NCI-H1930 (cell line): ENCODE measurements at regions not wholly inside any gene's neighbourhood (a gene's known extent, or its start where the extent isn't known, plus 50 kb on each side); places are given as distances from the start of the nearest gene placed in this dataset.

Source experiments
- DNase-seq, 2 experiments: peaks; one replicate each; lab custom pipeline; 2025; lab: John Stamatoyannopoulos, UW

GRCh38 chr6:139812939-139813338 is 438.5 kb upstream of the CITED2 start:
- no peak for DNase-seq

DNA sequence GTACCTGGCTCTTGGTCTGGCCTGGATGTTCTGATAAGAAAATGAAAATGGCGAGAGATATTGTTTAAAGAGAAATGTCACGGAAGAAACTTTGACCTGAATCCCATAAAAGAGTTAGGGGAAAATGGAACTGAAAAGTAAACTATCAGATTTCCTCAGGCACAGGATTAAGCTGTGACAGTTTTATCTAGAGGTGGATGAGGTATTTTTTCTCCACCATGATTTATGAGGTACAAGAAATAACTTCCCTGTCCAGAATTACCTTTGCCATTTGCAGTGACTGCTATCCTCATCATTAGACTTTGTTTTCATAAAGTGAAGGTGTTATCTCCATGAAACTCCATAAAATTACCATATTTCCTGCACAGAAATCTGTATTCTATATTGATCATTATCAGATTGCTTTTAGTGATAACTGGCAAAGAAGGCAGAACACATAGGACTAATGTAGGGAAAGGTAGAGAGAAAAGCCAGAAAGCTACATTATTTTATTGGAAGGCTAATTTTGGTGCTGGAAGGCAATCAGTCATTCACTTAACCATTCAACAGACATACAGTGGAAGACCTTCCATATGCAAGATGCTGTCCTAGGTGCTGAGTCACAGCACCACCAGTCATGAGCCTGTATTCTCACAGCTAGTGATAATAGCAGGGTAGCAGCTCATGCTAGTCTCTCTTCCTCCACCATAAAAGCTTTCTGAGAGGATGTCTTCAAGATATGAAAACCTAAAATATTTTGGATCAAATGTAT is 427.3 kb upstream of the CITED2 start:
- DNase-seq = no peak

DNA sequence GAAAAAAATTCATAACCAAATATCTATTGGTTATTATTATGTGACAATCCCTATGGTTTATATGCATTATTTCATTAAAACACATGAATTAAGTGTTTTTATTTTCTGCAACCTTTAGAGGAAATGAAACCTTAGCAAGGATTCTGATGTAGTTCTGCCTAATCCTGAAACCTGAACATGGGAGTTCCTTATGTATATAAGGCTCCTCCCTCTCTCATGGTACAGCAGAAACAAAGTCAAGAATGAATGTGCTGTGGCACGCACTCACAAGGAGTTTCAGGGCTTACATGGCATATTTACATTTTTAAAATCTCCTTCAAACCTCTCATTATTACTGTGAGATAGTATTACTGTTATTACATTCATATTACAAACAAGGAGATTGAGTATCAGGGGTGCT is 426.4 kb upstream of the CITED2 start:
- no peak for DNase-seq

DNA sequence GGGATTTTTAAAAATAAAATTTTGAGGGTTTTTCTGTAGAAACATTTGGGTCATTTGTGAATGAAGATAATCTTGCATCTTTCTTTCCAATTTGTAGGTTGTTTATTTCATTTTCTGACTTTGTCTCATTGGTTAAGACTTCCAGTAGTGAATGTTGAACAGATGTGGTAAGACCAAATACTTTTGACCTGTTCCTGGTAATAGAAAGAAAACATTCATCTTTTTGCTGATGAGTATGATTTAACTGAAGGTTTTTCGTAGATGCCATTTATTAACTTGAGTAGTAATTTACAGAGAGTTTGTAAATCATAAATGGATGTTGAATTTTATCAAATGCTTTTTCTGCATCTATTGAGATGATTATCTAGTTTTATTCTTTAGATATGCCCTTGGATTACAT is 416.1 kb upstream of the CITED2 start:
- no peak for DNase-seq

DNA sequence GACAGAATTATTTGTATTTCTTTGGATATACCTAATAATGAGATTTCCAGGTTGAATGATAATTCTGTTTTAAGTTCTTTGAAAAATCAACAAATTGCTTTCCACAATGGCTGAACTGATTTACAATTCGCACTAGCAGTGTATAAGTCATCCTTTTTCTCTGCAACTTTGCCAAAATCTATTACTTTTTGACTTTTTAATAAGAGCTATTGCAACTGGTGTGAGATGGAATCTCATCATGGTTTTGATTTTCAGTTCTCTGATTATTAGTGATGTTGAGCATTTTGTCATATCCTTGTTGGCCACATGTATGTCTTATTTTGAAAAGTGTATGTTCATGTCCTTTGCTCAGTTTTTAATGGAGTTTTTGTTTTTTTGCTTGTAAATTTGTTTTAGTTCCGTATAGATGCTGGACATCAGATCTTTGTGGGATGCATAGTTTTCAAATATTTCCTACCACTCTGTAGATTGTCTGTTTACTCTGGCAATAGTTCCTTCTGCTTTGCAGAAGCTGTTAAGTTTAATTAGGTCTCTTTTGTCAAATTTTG is 409.8 kb upstream of the CITED2 start:
- DNase-seq = no peak

DNA sequence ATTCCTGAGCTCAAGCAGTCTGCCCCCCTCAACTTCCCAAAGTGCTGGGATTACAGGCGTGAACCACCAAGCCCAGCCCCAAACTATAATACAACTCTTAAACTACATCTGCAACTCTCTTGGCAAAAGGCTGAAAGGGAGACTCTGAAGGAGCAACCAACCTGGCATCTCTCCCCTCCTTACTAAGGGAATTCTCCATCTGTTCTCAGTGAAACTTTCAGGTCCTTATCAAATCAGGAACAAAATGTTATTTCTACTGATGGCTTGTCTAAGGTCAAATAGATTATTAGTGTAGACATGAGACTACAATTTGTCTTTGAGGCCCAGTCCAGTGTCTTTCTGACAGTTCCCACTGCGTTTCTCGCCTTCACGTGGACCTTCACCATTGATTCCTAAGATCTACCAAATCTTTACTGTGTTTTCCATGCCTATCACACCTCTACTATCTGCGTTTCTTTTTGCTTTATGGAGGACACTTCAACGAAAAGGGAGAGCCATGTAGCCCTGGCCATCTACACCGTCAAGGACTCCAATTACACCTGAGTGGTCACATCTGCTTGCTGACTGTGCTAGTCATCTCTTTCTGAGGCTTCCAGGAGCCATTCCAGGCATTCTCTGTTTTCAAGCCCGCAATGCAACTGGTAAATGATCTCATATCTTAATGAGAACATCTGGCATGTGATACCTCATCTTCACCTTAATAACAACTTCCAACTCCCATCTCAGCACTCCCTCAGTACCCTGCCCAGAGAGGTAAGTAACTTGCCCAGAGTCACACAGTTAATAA is 405.7 kb upstream of the CITED2 start:
- no peak for DNase-seq

DNA sequence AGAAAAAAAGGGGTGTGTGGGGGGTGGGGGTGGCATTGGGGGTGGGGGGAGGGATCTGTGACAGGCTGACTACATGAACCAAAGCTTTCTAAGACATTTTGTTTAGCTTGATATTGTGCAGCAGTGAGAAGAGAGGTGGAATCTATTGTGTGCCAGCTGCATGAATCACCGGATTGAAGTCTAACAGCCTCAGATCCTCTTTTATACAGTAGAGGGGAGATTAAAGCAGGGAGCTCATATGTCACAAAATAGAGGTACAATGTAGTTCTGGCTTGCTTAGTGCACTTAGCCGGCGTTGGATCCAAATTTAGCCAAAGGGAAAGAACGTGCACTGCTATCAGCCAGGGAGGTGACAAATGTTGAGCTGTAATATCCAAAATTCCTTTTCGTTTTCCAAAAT is 404.2 kb upstream of the CITED2 start:
- DNase-seq = no peak

DNA sequence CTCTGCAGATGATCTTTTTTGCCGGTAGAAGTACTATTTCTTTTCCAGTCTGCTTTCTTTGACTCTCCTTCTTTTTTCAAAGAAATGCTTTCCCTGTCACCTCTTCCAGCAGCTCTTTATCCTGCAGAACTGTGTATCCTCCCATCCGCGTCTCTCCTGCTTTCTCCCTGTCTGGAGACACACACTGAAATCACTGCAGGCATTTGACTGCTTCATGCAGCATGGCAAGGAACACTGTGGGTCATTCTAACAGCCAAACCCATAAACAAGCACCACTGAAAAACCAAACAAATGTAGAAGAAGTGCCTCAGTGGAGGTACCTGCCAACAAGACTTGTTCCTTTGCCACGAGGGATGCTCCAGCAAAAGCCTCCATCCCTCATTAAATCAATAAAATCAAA is 403.7 kb upstream of the CITED2 start:
- DNase-seq = no peak

DNA sequence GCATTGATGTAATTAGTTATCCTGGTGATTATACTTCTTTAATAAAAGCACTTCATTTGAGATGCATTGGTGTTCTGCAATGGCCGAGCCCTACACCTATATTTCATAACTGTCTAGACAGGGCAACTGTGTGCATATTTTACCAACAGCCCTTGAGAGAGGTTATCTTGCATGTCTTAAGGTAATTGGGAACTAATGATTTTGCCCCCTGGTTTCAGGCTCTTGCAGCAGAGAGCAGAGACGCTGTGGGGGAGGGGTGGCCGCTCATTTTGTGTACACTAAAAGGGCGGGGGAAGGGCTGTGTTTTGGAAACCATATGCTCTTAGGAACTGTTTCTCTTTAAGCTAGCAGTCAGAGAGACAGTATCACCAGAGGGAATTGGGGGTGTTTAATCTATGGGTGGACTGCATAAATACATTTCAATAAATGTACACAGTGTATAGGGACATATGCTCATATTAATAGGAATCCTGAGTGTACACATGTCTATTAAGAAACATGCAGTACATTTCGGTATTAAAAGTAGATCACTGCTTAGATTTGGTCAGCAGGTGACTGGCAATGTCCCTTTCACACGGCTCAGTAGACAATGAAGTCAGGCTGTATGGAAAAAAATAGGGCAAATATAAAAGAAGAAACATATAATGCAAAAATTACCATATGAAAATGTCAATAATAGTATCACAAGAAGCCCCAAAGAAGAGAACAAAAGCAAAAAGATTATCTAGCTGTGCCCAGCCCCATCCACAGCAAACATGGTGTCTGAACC is 402.9 kb upstream of the CITED2 start:
- no peak for DNase-seq

DNA sequence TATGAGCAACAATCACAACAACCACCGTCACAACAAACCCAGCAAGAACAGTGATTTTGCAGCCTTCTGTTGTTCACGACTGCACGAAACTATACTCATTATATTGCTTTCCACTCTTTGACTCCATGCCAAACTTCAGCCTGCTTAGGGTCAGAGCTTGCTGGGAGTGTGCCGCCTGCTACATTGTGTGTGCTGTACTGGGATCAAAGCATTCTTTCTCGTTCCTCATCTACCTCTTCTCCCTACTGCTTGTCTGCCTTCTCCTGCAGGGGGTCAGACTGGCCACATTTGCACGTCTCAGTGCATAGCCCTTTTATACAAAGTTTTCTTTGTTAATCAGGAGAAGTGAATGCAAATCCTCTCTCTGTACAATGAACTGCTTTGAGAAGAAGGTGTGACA is 401.6 kb upstream of the CITED2 start:
- no peak for DNase-seq

DNA sequence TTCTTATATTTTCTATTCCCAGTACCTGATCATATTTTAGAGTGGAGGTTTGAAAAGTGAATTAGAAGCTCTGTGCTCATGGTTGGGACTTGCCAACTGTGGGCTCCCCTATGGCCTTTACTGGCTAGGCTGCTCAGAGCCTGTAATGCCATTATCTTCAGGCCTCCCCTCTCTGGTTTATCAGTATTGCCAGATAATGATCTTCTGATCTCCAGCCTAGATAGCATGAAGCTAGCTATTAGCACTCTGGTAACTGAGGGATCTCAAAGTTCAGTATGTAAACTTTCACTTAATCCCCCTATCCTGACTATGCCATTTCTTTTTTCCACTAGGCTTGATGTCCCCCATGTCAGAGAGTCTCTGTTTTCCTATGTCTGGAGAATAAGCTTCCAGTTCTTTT is 393.7 kb upstream of the CITED2 start:
- DNase-seq = no peak

DNA sequence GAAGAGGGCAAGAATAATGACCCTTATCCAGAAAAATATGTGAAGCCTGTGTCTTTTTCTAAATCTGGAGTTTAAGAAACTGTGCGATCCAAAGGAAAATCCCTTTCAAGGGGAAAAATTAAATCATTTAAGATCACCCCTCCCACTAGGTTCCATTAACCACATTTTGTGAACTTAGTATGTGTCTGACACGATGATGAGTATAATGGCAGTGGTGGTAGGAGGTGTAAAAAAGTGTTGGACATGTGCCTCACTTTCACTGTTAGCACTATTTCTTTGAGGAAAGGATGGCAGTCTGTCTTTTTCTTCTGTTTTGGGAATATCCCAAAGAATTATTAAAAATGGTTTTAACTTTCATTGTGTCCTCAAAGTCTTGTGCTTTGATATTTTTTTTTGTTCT is 392.3 kb upstream of the CITED2 start:
- no peak for DNase-seq

DNA sequence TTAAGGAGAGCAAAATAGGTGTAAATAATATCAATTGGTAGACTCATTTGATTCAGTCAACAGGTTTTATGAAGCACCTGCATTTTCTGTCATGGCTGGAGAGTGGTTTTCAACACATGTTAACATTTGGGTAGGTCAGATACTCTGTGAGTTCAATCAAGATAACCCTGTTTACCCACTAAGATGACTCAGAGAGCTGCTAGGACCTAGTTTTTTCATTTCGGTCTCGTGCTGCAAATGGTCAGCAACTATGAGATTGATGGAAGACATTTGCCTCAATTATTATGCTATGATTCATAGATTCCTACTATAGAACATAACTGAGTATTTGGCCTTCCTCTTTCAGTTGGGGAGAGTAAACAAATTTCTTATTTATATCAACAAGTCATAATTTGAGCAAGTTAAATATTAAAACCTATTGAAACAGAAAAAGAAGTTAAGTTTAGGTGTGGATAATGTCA is 391.4 kb upstream of the CITED2 start:
- peak in 1 of 2 experiments; percentile 60 for DNase-seq

GRCh38 chr6:139764498-139764986 is 390.1 kb upstream of the CITED2 start:
- DNase-seq = no peak

- DNase-seq = no peak
Measured at GRCh38 chr6:139763468-139764210, 389.2 kb upstream of the CITED2 start.

DNA sequence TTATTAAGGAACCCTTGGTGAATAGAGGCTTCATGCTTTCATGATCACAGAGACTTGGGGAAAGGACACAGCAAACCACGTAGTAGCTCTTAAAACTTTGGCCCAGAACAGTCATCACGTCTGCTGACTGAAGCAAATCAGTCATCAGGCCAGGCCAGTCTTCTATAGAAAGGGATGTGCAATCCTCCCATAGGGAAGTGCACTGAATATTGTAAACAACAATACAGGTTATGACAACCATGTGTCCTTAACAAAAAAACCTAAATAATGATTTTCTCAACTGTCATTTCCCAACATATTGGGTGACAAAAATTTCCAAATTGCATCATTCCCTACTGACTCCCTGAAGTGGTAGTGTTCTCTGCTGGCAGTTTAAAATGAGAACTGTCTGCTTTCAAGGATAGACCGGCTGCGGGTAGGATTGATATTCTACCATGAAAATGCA is 388.2 kb upstream of the CITED2 start:
- no peak for DNase-seq

- DNase-seq = no peak
Measured at GRCh38 chr6:139760128-139760527, 385.7 kb upstream of the CITED2 start.

GRCh38 chr6:139759086-139759485 is 384.6 kb upstream of the CITED2 start:
- DNase-seq = no peak

DNA sequence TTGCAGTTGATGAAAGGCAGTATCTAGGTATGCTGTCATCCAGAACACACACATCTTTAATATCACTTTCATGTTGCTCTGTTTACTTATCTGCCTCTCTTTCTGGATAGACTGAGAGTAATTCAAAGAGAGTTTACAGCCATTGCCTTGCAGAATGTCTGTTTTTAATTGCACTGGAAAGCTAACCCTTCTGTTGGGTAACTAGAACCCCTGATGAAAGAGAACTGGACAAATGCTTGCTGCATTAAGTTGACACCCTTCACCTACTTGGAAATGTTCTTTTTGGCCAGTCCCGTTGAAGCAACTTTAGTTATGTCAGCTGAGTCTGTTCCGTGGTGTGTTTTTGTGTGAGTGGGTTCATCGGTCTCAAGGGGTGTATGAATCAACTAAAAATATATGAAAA is 383.8 kb upstream of the CITED2 start:
- no peak for DNase-seq

- no peak for DNase-seq
Measured at GRCh38 chr6:139757784-139758183, 383.3 kb upstream of the CITED2 start.

DNA sequence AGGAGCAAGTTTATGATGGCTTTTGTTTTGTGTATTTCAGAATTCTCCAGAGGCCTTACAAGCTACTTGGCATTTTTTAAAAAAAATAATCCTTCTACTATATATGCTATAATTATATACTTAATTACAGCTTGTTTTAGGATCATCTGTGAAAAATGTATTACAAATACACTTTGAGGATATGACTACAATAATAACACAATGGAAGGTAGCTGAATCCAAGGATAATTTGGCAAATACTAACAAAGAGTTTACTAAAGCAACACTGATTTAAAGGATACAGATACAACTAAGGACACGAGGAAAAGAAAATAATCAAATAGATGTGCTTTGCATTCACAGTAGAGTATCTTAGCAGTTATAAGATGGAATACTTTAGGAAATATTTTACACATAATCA is 381.9 kb upstream of the CITED2 start:
- DNase-seq = no peak
